Activated CD8-positive, alpha-beta memory T cell treated with anti-CD3 and anti-CD28 coated beads, Interleukin-2, amount 50 U/mL, for 4 hours (primary cell): ENCODE measurements at regions not wholly inside any gene's neighbourhood (a gene's known extent, or its start where the extent isn't known, plus 50 kb on each side); places are given as distances from the start of the nearest gene placed in this dataset.

Experiments
- DNase-seq: peaks from one replicate; pipeline ENCODE4 v3.0.0-alpha.2; 2020

DNA sequence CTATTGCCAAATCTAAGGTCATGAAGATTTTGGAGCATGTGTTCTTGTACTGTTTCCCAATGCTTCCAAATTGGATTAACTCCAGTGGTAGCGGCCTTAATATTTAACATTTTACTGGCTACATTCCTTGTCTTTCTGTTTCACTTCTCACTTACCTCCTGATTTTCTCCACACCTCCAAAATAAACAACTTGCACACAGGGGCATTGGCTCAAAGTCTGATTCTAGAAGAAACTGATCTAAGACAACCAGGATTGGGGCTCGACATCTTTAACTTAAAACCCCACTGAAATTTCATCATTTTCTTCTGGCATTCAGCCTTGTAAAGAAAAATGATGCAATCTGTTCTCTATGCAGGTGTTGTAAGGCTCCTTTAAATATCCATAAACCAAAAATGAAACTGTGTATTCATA lies 557.9 kb upstream of the ID4 start:
- no peak for DNase-seq

DNA sequence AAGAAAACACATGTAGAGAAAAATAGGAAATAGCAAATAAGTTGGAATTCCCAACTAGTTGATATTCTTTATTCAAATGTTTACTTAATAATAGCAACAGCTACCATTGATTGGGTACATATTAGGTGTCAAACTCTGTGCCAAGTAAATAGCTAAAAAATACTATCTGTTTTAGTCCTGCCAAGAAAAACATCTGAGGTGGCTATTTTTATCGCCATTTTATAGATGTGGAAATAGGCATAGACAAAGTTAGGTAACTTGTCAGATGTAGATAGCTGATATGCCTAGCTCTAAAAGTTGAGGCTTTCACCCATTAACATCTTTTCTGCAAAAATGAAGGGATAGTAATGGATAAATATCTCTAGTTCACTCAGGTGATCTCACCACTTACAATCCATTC lies 549.2 kb upstream of the ID4 start:
- no peak for DNase-seq

DNA sequence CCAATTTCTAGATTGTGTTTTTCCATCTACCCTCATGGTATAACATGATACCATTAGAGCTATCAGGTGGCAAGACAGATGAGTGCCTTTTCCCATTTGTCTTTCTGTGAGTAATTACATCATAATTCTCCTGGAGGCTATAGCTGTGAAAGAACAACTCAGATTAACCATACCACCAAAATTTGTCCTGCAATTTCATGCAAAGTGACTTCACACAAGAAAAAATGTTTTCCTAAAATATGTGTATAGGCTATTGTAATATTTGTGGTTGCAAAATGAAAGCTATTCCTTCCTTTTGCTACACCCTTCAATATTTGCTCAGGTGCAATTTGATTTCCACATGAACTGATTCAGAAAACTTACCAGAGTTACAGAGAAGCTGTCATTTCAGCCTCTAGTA lies 547.7 kb upstream of the ID4 start:
- no peak for DNase-seq

DNA sequence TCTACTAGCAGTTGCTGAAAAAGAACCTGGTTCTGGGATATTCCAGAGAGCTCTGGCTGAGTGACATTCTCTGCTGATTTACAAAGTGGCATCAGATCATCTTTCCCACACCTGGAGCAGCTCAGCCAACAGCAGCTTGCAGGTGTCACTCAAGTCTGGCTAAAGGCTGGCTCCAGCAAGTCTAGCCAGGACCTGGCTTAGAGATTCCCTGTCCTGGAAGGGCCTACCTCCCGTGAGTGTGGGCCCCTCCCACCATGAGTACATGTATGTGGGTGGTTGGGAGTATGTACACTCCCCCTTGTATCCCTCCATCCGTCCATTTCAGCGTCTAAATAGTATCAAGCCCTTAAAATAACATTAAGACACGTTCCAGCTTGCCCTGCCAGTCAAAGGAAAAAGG lies 539.3 kb upstream of the ID4 start:
- no peak for DNase-seq

DNA sequence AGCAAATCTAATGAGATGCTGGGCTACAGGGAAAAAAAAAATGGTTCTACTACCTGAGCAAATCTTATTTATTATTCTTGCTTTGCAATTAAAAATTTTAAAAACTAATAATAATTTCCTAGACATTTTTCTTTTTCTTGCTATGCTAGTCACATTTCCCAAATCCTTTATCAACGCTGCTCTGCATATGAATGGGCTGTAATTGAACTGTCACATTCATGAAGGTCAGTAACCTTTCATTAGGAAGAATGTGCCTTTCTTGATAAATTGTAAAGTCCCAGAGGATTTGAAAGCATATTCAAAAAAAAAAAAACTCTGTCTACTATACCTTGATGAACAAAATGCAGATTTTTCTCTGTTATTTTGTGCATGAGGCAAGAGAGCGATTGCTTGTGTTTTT lies 538.7 kb upstream of the ID4 start:
- DNase-seq, result no peak

DNA sequence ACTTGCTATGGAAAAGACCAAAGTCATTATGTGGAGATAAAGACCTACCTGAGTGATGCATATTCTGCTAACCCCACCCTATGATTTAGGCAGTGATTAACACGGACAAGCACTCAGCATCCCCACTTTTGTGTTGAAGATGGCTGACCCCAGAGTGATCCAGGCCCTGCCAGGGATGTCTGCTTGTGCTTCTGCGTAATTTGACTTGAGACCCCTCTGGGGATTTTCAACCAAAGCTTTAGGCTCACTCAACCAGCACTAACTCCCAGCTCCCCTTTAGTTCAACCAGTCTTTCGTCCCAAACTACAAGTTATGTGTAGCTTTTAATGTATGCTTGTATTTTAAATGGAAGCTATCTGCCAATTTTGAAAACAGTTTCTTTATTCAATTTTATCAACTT lies 538.0 kb upstream of the ID4 start:
- DNase-seq, result no peak

DNA sequence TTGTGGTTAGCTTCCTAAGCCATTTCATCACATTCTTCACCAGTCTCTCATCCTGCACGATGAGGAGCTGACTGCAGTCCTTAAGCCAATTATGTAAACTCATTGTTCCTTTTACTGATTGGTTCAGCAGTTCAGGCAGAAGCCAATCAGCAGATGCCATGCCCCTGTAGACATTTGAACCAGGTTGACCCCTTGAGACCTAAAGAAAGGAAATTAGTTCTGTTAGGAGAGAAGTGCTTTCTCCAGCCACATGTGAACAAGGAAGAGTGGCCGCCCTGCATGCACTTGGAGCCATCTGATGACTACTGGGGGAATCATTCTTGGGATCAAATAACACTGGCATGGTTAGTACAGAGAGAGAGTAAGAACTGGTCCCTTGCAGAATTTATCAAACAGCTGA lies 535.2 kb upstream of the ID4 start:
- DNase-seq, result no peak

DNA sequence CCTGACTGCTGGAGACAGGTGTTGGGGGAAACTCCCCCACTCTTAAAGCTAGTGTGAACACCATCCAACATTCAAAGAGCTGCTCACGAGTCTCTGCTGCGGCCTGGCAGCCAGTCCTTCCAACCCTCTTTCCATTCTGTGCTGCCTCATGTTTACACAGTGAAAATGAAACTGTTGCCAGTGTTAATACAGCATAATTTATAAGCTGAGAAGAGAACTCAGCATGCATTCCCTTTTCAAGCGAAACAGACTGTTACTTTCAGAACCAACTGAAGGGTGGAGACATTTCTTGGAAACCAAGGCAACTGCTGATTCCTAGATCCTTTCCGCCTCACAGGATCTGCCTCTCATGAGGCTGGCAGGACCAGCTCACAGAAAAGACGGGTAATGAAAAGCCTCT lies 533.8 kb upstream of the ID4 start:
- no peak for DNase-seq

DNA sequence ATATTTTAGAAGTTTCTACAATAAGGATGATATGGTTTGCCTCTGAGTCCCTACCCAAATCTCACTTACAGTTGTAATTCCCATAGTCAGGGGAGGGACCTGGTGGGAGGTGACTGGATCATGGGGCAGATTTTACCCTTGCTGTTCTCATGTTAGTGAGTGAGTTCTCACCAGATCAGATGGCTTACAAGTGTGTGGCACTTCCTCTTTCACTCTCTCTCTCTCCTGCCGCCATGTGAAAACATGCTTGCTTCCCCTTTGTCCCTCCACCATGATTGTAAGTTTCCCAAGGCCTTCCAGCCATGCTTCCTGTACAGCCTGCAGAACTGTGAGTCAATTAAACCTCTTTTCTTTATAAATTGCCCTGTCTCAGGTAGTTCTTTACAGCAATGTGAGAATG lies 527.5 kb upstream of the ID4 start:
- no peak for DNase-seq

DNA sequence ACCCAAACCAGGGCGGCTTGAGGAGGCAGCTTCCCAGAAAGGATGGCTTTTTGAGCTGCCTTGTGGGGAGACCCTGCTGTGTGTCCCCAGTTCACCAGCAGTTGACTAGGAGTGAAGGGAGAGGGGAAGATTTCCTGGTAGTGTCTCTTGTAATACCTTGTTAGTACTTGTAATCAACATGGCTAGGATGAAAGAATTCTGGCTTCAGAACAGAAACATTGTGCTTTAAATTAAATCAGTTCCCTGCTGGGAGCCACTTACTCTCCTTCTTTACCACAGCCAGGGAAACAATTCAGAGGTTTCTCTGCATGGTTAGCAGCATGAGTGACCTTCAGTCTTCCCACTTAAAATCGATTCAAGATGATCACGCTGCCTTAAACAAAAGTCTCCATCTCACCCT lies 525.4 kb upstream of the ID4 start:
- no peak for DNase-seq

DNA sequence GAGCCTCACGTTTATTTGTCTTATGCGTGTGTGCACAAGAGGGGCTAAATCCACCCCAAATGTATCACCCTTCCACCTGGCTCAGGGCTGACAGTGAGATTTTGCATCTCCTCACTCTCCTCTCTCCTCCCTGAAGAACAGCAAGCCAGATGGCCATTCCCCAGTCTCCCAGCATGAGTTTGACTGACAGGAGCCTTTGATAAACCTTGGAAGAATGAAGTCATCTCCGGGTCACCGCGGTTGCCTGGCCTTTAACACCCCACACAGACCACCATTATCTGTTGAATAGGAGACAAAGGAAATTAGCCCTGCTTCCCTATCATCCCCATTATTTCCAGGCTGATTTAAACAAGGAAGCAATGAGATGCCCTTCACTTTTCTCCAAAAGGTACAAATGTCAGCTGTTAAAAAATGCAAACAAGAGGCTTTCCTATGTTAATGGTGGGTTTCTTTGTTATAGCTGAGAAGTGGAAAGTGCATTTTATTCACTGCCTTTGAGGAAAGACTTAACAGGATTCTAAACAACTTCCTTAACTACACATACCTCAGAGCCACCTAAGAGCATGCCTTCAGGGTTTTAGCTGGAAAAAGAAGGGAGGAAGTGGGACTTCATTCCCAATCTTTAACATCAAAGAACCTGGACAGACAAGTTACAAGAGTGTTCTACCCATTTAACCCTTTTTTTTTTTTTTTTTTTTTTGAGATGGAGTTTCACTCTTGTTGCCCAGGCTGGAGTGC lies 524.8 kb upstream of the ID4 start:
- no peak for DNase-seq

DNA sequence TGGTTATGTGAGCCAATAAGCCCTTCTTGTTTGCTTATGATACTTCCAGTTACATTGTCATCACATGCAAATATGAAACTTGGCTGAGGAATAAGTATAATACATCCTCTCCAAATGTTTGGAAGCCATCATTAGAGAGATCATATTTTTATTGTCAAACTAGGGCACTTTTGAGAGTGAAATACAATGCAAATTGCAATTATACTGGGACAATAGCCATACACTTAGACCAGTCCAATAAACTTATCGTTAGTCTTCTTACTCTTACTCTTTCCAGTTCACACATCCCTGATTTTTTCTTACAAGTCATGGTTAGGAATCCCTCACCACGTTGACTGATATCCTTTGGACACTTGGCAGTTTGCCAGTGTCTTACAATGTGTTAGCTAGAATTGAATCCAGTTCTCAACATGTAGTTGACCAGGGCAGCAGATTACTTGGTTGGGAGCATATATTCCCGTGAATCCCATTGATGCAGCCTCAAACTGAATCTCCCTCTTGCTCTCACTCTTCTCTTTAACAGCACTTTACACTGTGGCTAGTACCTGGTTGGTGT lies 519.7 kb upstream of the ID4 start:
- DNase-seq, result no peak

DNA sequence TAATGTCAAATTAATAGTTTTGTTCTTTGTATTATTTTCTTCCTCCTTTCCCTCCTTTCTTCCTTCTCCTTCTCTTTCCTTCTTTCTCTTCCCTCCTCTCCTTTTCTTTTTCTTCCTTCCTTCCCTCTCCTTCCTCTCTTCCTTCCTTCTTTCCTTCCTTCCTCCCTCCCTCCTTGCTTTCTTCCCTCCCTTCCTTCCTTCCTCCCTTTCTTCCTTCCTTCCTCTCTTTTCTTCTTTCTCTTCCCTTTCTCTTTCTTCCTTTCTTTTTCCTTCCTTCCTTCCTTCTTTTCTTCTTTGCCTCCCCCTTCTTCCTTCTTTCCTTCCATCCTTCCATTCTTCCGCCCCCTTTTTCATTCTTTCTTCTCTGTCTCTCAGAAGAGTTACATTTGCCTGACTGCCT lies 518.2 kb upstream of the ID4 start:
- DNase-seq, result no peak

DNA sequence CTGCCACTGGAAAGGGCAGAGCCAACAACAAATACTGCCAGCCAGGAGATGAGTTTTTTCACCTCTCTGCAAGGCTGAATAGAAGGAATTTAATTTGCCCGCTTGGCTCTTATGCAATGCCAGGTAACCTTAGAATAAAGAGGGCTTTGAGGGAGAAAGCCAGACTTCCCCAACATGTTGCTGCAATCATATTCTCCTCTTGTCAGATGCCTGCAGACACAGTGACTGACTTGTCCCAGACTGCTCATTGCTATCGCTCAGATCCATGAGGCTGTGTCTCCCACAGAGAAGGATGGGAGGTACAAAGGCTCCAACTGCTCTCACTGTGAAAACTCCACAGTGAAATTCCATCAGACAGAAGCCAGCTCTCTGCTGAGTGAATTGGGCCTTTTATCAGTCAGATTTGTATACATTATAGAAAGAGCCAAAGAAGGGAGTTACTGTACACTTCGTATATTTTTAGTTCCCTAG lies 517.0 kb upstream of the ID4 start:
- DNase-seq, result no peak

DNA sequence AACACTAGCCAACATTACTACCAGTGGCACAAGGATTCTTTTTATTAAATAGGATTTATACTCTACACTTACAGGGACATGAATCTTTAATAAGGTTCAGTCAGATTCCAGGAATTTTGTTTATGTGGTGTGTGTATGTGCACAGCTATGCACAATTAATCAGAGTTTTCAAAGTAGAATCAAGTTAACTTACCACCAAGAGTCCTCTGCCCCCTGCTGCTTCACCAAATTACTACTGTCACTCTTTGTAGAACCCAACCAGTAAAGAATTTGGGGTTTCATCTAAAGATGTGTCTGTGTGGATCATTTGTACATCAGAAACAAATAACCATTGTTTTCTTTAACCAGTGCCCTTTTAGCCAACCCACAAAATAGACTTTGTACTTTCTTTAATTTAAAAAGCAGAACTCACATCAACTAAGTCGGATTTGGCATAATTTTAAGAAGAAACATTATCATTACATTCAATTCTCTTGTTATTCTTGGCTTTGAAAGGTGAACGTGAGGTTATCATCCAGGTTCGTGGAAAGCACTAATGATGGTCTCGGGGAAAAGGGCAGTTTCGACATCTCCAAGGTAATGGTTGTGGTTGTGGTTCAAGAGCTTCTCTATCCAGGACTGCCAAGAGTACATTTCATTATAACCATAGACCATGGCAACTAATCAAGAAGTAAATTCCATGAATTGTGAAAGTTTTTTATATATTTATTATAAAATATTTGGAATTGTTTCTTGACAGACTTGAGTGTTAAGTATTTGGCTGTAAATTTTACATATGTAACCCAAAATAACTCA lies 514.3 kb upstream of the ID4 start:
- no peak for DNase-seq

DNA sequence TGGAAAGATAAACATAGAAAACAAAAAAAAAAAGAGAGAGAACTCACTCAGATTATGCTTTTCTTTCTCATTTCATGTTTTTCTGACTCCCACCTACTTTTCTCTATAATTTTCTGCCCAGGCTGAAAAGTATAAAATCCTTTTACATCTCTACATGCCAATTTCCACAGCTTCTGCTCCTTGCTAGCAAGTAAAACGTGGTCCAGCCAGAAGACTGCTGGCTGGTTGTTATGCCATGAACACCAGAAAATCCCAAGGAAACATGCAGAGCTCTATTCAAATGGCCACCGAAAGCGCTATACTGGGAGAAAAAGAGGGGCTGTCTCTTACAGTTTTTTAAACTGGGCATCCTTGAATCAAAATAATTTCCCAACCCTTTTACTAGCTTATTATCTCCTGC lies 512.8 kb upstream of the ID4 start:
- DNase-seq, result no peak

DNA sequence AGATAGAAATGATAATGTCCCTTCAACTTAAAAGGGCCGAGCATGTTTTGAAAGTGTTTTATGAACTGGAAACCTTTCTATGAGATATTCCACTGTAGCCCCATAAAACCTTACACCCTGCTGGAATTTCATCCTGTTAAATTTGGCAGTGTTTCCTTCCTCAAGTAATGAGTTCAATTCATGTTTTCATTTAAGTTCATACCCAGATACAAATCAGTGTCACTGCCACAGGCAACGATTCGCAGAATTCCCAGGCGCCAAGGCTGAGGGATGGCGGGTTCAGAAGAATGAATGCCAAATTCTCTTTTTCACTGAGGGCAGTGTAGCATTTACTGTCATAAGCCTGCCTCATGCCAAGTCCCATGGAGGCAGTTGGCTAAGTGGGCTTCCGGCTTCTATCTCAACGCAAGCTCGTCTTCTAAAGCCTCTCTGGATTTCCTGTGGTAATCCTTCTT lies 511.8 kb upstream of the ID4 start:
- no peak for DNase-seq

DNA sequence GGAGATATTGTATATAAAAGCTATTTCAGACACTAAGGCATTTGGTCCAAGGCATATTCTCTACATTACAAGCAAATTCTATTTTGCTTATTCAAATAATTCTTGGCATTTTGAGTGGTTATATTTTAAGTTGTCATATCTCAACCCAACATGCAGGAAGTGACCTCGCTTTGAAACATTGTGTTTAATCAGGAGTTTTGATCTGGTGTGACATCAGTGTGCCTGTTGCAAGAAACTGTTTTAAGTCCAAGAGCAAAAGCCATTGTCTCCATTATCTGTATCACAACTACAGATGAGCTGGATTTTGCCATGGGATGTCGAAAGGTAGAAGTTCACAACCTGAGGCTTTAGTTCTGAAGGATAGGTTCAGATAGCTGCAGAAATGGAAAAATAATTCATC lies 509.9 kb upstream of the ID4 start:
- DNase-seq, result no peak

DNA sequence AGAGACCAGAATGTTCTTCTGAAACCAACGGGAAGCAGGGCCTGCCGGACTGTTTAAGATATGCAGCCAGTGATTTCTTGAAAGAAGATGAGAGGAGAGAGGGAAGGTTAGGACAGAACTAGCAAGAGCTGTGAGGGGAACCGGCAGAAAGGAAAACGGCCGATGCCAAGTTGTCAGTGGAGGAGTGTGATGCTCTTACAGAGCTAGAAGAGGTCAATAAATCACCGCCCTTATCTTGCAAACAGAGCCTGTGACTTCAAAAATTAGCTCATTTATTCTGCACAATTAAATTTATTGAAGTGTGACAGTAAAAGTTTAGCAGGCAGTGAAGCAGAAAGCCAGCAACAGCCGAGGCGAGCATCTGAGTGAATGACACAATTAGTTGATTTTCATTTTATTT lies 509.5 kb upstream of the ID4 start:
- DNase-seq, result no peak

DNA sequence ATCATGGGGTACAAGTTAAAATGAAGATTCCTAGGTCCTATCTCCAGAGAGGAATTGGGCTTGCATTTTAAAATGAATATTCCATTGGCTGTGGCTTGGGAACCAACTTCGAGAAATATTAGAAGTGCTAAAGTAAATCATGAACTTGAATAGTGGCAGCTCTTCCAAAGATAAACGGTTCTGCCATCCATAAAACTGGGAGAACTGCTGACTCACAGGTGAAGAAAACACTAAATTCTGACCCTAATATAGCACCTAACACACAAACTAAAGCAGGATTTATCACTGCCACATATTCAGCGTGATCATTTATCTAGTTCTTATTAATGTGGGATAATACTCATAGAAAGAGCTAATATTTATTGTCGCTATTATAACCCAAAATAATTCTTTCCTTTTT lies 508.1 kb upstream of the ID4 start:
- DNase-seq, result no peak

DNA sequence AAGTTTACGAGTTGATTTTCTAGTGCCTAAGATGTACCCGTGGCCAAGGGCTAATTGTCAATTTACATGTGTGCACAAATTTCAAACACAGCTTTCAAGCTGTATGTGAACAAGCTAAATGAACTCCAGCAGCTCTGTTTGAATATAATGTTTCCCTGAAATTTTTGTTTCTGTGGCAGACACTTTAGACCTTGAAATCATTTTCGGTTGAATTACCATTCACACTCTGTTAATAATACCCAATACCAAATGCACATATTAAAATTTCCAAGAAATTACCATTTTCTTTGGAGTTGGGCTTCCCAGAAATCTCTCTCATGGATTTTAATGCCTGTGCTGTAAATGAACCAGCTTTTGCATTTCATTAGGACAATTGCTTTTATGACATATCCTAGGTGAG lies 506.1 kb upstream of the ID4 start:
- no peak for DNase-seq

DNA sequence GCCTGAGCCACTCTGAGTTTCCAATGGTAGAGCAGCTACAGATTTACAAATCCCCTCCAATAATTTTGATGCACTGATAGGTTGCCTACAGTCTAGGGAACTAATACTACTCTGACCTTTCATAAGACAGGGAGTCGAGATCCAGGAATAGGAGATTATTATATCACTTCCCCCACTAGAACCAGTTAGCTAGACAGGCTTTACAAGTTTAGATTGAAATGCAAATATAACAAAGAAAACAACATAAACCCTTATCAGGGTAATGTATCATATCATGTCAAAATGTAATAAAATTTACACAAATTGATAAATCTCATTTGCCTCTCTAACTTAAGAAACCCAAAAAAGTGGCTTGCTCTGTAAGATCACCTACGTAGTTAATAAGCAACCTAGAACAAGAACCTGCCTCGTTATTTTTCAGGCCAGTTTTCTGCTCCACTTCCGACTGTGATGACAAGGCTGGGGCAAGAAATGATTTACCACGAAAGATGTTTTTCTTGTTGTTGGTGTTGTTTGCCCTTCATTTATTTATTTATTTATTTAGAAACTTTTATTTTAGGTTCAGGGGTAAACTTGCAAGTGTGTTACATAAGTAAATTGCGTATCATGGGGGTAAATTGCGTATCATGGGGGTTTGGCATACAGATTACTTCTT lies 504.2 kb upstream of the ID4 start:
- no peak for DNase-seq

DNA sequence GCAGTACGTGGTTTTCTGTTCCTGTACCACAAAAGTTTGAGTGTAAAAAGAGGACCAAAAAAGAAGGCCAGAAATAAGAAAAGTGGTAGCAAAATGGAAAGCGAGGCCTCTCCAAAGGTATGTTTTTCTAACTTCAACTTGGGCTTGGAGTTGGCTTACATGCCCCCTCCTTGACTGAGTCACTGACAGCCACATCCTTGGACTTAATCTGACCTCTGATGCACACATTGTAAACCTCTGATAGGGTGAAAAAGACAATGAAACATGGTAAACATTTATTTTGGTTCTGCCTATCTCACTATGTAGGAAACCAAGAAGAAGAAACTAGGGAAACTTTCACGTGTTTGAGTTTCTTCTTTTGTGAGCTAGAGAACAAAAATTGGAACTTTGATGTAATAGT lies 503.2 kb upstream of the ID4 start:
- no peak for DNase-seq

DNA sequence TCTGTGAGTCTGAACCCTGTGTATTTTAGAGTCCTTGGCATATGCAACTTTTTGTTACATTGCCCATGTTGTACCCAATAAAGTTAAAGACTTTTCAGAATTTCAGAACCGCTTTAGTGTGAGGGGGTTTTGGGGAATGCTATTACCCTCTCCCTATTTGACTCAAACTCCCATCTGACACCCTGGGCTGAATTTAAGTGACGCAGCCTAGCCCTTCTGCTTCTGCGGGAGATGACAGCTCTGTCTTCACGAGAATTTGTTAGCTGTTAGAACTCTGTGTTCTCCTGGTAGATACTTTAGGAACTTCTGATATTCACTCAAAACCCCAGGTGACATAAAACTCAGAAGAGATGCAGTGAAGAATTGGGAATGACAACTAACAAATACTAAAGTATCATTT lies 500.6 kb upstream of the ID4 start:
- no peak for DNase-seq
